GM23338 (cell line): ENCODE measurements at regions not wholly inside any gene's neighbourhood (a gene's known extent, or its start where the extent isn't known, plus 50 kb on each side); places are given as distances from the start of the nearest gene placed in this dataset.
"Not testable (repeated sequence)": the region's sequence is repeated elsewhere in the genome, so short reads cannot be mapped to it uniquely, and the experiment has no call there.

Experiments
- ATAC-seq: fragments of 200-7000 bp; cut with Tn5 transposase; 3 replicates; pipeline ENCODE4 v1.9.1; 2020
- DNase-seq: peaks from one replicate; pipeline ENCODE4 v3.0.0-alpha.2; 2015; ENCODE audit warnings: low spot score
- H2AFZ ChIP-seq: fragments of 200-600 bp; sonication (generic); 2 replicates; pipeline ENCODE4 v1.8.0; 2016; ENCODE audit warnings: antibody characterized with exemption, mild to moderate bottlenecking, moderate library complexity
- H3F3A ChIP-seq: fragments of 200-600 bp; sonication (generic); replicated peaks from 2 replicates; pipeline ENCODE4 v1.8.0; 2017; ENCODE audit warnings: antibody characterized with exemption, mixed run types, low read depth
- H3K27ac ChIP-seq: fragments of 200-600 bp; sonication (generic); 2 replicates; pipeline ENCODE4 v1.6.1; 2016; ENCODE audit warnings: low read depth
- H3K27me3 ChIP-seq: fragments of 200-600 bp; sonication (generic); 2 replicates; pipeline ENCODE4 v1.8.0; 2016; ENCODE audit warnings: mild to moderate bottlenecking, mixed run types, moderate library complexity; ENCODE audit not compliant: insufficient read depth
- H3K36me3 ChIP-seq: fragments of 200-600 bp; sonication (generic); 2 replicates; pipeline ENCODE4 v1.8.0; 2016; ENCODE audit warnings: mild to moderate bottlenecking; ENCODE audit not compliant: insufficient read depth
- H3K4me1 ChIP-seq: fragments of 200-600 bp; sonication (generic); 2 replicates; pipeline ENCODE4 v1.8.0; 2016; ENCODE audit warnings: mild to moderate bottlenecking, moderate library complexity; ENCODE audit not compliant: insufficient read depth
- H3K4me2 ChIP-seq: fragments of 200-600 bp; sonication (generic); 2 replicates; pipeline ENCODE4 v1.7.1; 2017; ENCODE audit warnings: mixed run types
- H3K4me3 ChIP-seq: fragments of 200-600 bp; sonication (generic); 2 replicates; pipeline ENCODE4 v1.6.1; 2016; ENCODE audit warnings: mixed run types
- H3K79me2 ChIP-seq: fragments of 200-600 bp; sonication (generic); replicated peaks from 2 replicates; pipeline ENCODE4 v1.8.0; 2017; ENCODE audit warnings: mild to moderate bottlenecking; ENCODE audit not compliant: insufficient read depth
- H3K9me2 ChIP-seq: fragments of 200-600 bp; sonication (generic); 2 replicates; pipeline ENCODE4 v1.8.0; 2017; ENCODE audit not compliant: insufficient read depth
- H4K20me1 ChIP-seq: fragments of 200-600 bp; sonication (generic); replicated peaks from 2 replicates; pipeline ENCODE4 v1.8.0; 2017; ENCODE audit warnings: mild to moderate bottlenecking; ENCODE audit not compliant: insufficient read depth
- H3K27ac Mint-ChIP-seq: 2 replicates; pipeline ENCODE4 v1.8.0; 2020; ENCODE audit warnings: inconsistent platforms, mild to moderate bottlenecking, moderate library complexity, mixed read lengths
- H3K27me3 Mint-ChIP-seq: 3 replicates; pipeline ENCODE4 v1.8.0; 2022; ENCODE audit warnings: low read depth, mild to moderate bottlenecking, moderate library complexity, mixed read lengths, inconsistent platforms; ENCODE audit not compliant: insufficient read depth, poor library complexity
- H3K36me3 Mint-ChIP-seq: 3 replicates; pipeline ENCODE4 v1.8.0; 2021; ENCODE audit warnings: low read depth, mild to moderate bottlenecking, inconsistent platforms, moderate library complexity, mixed read lengths
- H3K4me1 Mint-ChIP-seq: 3 replicates; pipeline ENCODE4 v1.8.0; 2020; ENCODE audit warnings: mild to moderate bottlenecking, inconsistent platforms, mixed read lengths
- H3K4me3 Mint-ChIP-seq: 3 replicates; pipeline ENCODE4 v1.8.0; 2021; ENCODE audit warnings: moderate library complexity, mild to moderate bottlenecking, inconsistent platforms, mixed read lengths
- H3K9me3 Mint-ChIP-seq: 3 replicates; pipeline ENCODE4 v1.8.0; 2020; ENCODE audit warnings: moderate library complexity, mild to moderate bottlenecking, inconsistent platforms, mixed read lengths
- POLR2AphosphoS5 ChIP-seq: IDR thresholded peaks from 2 replicates; pipeline ENCODE4 v1.6.1; 2016; ENCODE audit warnings: antibody characterized with exemption, low read depth
- ZNF114 ChIP-seq: fragments of 250-450 bp; sonication (Bioruptor Pico); IDR thresholded peaks from 2 replicates; pipeline ENCODE4 v1.5.0; 2020; ENCODE audit warnings: mild to moderate bottlenecking, moderate library complexity
- ZNF331 ChIP-seq: fragments of 250-450 bp; sonication (Bioruptor Pico); IDR thresholded peaks from 2 replicates; pipeline ENCODE4 v1.5.0; 2020; ENCODE audit warnings: low read depth, mild to moderate bottlenecking, moderate library complexity
- TF ChIP-seq, protein P1 (sequence below), 2 experiments: fragments of 200-600 bp in 1 of 2; sonication (generic) in 1 of 2; conservative IDR thresholded peaks; 2 replicates each; pipeline versions ENCODE4 v1.5.1 to v1.6.1; 2016 to 2017; ENCODE audit warnings: antibody characterized with exemption in 2 of 2, low read depth in 2 of 2, mild to moderate bottlenecking in 2 of 2, moderate library complexity in 1 of 2

DNA sequence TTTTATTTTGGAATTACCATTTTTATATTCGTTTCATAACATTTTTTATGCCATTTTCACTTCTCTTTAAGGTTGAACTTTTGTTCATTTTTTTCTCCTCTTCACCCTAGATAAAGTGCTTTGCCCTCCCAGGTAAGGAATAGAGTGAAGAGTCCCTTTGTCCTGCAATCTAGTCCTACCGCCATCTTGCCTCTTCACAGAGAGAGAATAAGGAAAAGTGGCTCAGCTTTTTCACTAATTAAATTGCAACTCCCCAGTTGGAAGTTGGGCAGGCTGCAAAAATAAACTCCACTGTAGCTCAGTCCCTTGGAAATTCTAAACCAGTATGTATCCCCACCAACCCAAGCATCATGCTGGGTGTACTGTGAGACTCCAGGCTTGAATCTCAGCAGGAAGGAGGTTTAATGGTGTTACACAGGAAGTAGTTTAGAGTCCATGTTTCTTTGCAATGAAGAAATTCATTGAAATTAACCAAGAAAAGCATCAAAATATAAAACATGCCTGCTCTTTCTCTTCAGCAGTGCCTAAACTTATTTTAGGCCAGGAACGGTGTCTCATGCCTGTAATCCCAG lies 60.3 kb upstream of the PCSK1 start:
- Histone ChIP-seq H3K27me3 (no peaks in the 10 kb centered on the region), H3K4me3 (no peak overlapping the region), H3F3A (no peaks in the 10 kb centered on the region), H3K4me1 (no peaks in the 10 kb centered on the region), H2AFZ (peak overlapping the region; percentile 79; the same call in 1 of the 2 replicates), H3K27ac (no peak overlapping the region), H3K79me2 (no peaks in the 10 kb centered on the region), H4K20me1 (no peaks in the 10 kb centered on the region), H3K36me3 (no peaks in the 10 kb centered on the region), H3K9me2 (no peaks in the 10 kb centered on the region), H3K4me2 (no peak overlapping the region)
- Mint-ChIP-seq H3K27ac (no peak overlapping the region), H3K4me1 (no peaks in the 10 kb centered on the region), H3K9me3 (no peaks in the 10 kb centered on the region; the same call in 2 of the 3 replicates), H3K27me3 (no peaks in the 10 kb centered on the region), H3K36me3 (no peaks in the 10 kb centered on the region), H3K4me3 (no peak overlapping the region)
- DNase-seq = no peak
- no peak for ATAC-seq
- TF ChIP-seq, protein P1, sequence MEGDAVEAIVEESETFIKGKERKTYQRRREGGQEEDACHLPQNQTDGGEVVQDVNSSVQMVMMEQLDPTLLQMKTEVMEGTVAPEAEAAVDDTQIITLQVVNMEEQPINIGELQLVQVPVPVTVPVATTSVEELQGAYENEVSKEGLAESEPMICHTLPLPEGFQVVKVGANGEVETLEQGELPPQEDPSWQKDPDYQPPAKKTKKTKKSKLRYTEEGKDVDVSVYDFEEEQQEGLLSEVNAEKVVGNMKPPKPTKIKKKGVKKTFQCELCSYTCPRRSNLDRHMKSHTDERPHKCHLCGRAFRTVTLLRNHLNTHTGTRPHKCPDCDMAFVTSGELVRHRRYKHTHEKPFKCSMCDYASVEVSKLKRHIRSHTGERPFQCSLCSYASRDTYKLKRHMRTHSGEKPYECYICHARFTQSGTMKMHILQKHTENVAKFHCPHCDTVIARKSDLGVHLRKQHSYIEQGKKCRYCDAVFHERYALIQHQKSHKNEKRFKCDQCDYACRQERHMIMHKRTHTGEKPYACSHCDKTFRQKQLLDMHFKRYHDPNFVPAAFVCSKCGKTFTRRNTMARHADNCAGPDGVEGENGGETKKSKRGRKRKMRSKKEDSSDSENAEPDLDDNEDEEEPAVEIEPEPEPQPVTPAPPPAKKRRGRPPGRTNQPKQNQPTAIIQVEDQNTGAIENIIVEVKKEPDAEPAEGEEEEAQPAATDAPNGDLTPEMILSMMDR (conservative IDR thresholded peaks at IDR 0.05; ENCODE audit: low read depth in 2 of 2) = no peak
- no peak for TF ChIP-seq ZNF114 (CRISPR knock-in tag)
- no peak for TF ChIP-seq POLR2AphosphoS5
- no peak for TF ChIP-seq ZNF331

DNA sequence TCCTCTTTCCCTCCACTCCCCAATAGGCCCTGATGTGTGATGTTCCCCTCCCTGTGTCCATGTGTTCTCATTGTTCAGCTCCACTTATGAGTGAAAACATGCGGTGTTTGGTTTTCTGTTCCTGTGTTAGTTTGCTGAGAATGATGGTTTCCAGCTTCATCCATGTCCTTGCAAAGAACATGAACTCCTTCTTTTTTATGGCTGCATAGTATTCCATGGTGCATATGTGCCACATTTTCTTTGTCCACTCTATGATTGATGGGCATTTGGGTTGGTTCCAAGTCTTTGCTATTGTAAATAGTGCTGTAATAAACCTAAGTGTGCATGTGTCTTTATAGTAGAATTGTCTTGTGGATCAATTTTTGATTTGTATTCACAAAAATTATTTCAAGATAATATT lies 62.4 kb upstream of the PCSK1 start:
- H4K20me1 ChIP-seq, H3K4me1 ChIP-seq, H3K9me2 ChIP-seq, ATAC-seq, H3K9me3 Mint-ChIP-seq, H3K27ac Mint-ChIP-seq, H3F3A ChIP-seq, DNase-seq, H3K36me3 Mint-ChIP-seq, H3K27me3 Mint-ChIP-seq, H3K36me3 ChIP-seq, H3K27ac ChIP-seq, H3K27me3 ChIP-seq, H3K4me3 ChIP-seq, H3K79me2 ChIP-seq, H2AFZ ChIP-seq, H3K4me3 Mint-ChIP-seq, H3K4me1 Mint-ChIP-seq, H3K4me2 ChIP-seq: not testable (repeated sequence)

DNA sequence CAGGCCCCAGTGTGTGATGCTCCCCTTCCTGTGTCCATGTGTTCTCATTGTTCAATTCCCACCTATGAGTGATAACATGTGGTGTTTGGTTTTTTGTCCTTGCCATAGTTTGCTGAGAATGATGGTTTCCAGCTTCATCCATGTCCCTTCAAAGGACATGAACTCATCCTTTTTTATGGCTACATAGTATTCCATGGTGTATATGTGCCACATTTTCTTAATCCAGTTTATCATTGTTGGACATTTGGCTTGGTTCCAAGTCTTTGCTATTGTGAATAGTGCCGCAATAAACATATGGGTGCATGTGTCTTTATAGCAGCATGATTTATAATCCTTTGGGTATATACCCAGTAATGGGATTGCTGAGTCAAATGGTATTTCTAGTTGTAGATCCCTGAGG lies 64.0 kb upstream of the PCSK1 start:
- not testable (repeated sequence) for H3K27ac Mint-ChIP-seq, H3K36me3 ChIP-seq, H3K79me2 ChIP-seq, H2AFZ ChIP-seq, H3K27ac ChIP-seq, H3K9me3 Mint-ChIP-seq, H3K4me2 ChIP-seq, H3K27me3 Mint-ChIP-seq, DNase-seq, H3K9me2 ChIP-seq, H3K4me1 ChIP-seq, H3K4me3 Mint-ChIP-seq, H3K36me3 Mint-ChIP-seq, H3K4me1 Mint-ChIP-seq, H4K20me1 ChIP-seq, ATAC-seq, H3K4me3 ChIP-seq, H3K27me3 ChIP-seq, H3F3A ChIP-seq
